ENCODE measurements at regions not wholly inside any gene's neighbourhood (a gene's known extent, or its start where the extent isn't known, plus 50 kb on each side); places are given as distances from the start of the nearest gene placed in this dataset.

GRCh38 chr11:109974523-109974922 lies 118.7 kb upstream of the ZC3H12C start:
- Histone ChIP-seq H3K9me3 (ENCODE audit: insufficient read depth, low read length) (no peaks in the 10 kb centered on the region), H3K4me1 (ENCODE audit: insufficient read depth, insufficient read length) (no peaks in the 10 kb centered on the region)

GRCh38 chr11:109978895-109979294 lies 114.3 kb upstream of the ZC3H12C start:
- Histone ChIP-seq H3K4me3 (ENCODE audit: insufficient read length, low read depth) (no peak overlapping the region), H3K36me3 (ENCODE audit: insufficient read depth, insufficient read length, low read length) (no peaks in the 10 kb centered on the region), H3K4me1 (ENCODE audit: insufficient read depth, insufficient read length) (no peaks in the 10 kb centered on the region), H3K27me3 (ENCODE audit: insufficient read depth, insufficient read length) (no peaks in the 10 kb centered on the region), H3K9ac (ENCODE audit: insufficient read length, low read depth) (no peak overlapping the region), H3K9me3 (ENCODE audit: insufficient read depth, low read length) (no peaks in the 10 kb centered on the region)
- DNase-seq (ENCODE audit: low read depth, low spot score) = no peak
- TF ChIP-seq SUZ12 (IDR thresholded peaks at IDR 0.05; ENCODE audit: extremely low read depth, insufficient read depth, insufficient read length) (no peak), YY1 (IDR thresholded peaks at IDR 0.05; ENCODE audit: insufficient read depth, insufficient read length) (no peak), ZNF274 (IDR thresholded peaks at IDR 0.05; ENCODE audit: low read depth, low read length) (no peak)

More at GRCh38 chr11:109974523-109974922, 118.7 kb upstream of the ZC3H12C start:
- Histone ChIP-seq H3K27me3 (ENCODE audit: insufficient read depth, insufficient read length) (no peaks in the 10 kb centered on the region), H3K36me3 (ENCODE audit: insufficient read depth, insufficient read length, low read length) (no peaks in the 10 kb centered on the region), H3K4me3 (ENCODE audit: insufficient read length, low read depth) (no peak overlapping the region), H3K9ac (ENCODE audit: insufficient read length, low read depth) (no peak overlapping the region)
- no peak for TF ChIP-seq ZNF274 (IDR thresholded peaks at IDR 0.05; ENCODE audit: low read depth, low read length)
- TF ChIP-seq SUZ12 (IDR thresholded peaks at IDR 0.05; ENCODE audit: extremely low read depth, insufficient read depth, insufficient read length) = no peak
- TF ChIP-seq YY1 (IDR thresholded peaks at IDR 0.05; ENCODE audit: insufficient read depth, insufficient read length) = no peak
- no peak for DNase-seq (ENCODE audit: low read depth, low spot score)

- H3K27me3 ChIP-seq (ENCODE audit: insufficient read depth, insufficient read length) = no peaks in the 10 kb centered on the region
- no peak overlapping the region for H3K4me3 ChIP-seq (ENCODE audit: insufficient read length, low read depth)
- no peak overlapping the region for H3K9ac ChIP-seq (ENCODE audit: insufficient read length, low read depth)
- DNase-seq (ENCODE audit: low read depth, low spot score) = no peak
- no peaks in the 10 kb centered on the region for H3K4me1 ChIP-seq (ENCODE audit: insufficient read depth, insufficient read length)
- no peaks in the 10 kb centered on the region for H3K9me3 ChIP-seq (ENCODE audit: insufficient read depth, low read length)
- TF ChIP-seq SUZ12 (IDR thresholded peaks at IDR 0.05; ENCODE audit: extremely low read depth, insufficient read depth, insufficient read length) = no peak
- no peak for TF ChIP-seq YY1 (IDR thresholded peaks at IDR 0.05; ENCODE audit: insufficient read depth, insufficient read length)
- TF ChIP-seq ZNF274 (IDR thresholded peaks at IDR 0.05; ENCODE audit: low read depth, low read length) = no peak
- no peaks in the 10 kb centered on the region for H3K36me3 ChIP-seq (ENCODE audit: insufficient read depth, insufficient read length, low read length)
Measured at GRCh38 chr11:109981031-109981636, 112.1 kb upstream of the ZC3H12C start.

GRCh38 chr11:109983358-109983757 lies 109.8 kb upstream of the ZC3H12C start:
- no peak overlapping the region for H3K4me3 ChIP-seq (ENCODE audit: insufficient read length, low read depth)
- DNase-seq (ENCODE audit: low read depth, low spot score) = no peak
- no peaks in the 10 kb centered on the region for H3K9me3 ChIP-seq (ENCODE audit: insufficient read depth, low read length)
- H3K4me1 ChIP-seq (ENCODE audit: insufficient read depth, insufficient read length) = no peaks in the 10 kb centered on the region
- H3K27me3 ChIP-seq (ENCODE audit: insufficient read depth, insufficient read length) = no peaks in the 10 kb centered on the region
- no peak for TF ChIP-seq YY1 (IDR thresholded peaks at IDR 0.05; ENCODE audit: insufficient read depth, insufficient read length)
- TF ChIP-seq ZNF274 (IDR thresholded peaks at IDR 0.05; ENCODE audit: low read depth, low read length) = no peak
- TF ChIP-seq SUZ12 (IDR thresholded peaks at IDR 0.05; ENCODE audit: extremely low read depth, insufficient read depth, insufficient read length) = no peak
- H3K36me3 ChIP-seq (ENCODE audit: insufficient read depth, insufficient read length, low read length) = no peaks in the 10 kb centered on the region
- no peak overlapping the region for H3K9ac ChIP-seq (ENCODE audit: insufficient read length, low read depth)

- Histone ChIP-seq H3K9ac (ENCODE audit: insufficient read length, low read depth) (no peak overlapping the region), H3K4me3 (ENCODE audit: insufficient read length, low read depth) (no peak overlapping the region), H3K27me3 (ENCODE audit: insufficient read depth, insufficient read length) (no peaks in the 10 kb centered on the region), H3K36me3 (ENCODE audit: insufficient read depth, insufficient read length, low read length) (no peaks in the 10 kb centered on the region), H3K9me3 (ENCODE audit: insufficient read depth, low read length) (no peaks in the 10 kb centered on the region), H3K4me1 (ENCODE audit: insufficient read depth, insufficient read length) (no peaks in the 10 kb centered on the region)
- TF ChIP-seq ZNF274 (IDR thresholded peaks at IDR 0.05; ENCODE audit: low read depth, low read length) (no peak), YY1 (IDR thresholded peaks at IDR 0.05; ENCODE audit: insufficient read depth, insufficient read length) (no peak), SUZ12 (IDR thresholded peaks at IDR 0.05; ENCODE audit: extremely low read depth, insufficient read depth, insufficient read length) (no peak)
- DNase-seq (ENCODE audit: low read depth, low spot score) = no peak
Measured at GRCh38 chr11:109984634-109985289, 108.4 kb upstream of the ZC3H12C start.

GRCh38 chr11:109986488-109986887 lies 106.7 kb upstream of the ZC3H12C start:
- H3K27me3 ChIP-seq (ENCODE audit: insufficient read depth, insufficient read length) = no peaks in the 10 kb centered on the region
- no peaks in the 10 kb centered on the region for H3K4me1 ChIP-seq (ENCODE audit: insufficient read depth, insufficient read length)
- no peak overlapping the region for H3K4me3 ChIP-seq (ENCODE audit: insufficient read length, low read depth)
- TF ChIP-seq YY1 (IDR thresholded peaks at IDR 0.05; ENCODE audit: insufficient read depth, insufficient read length) = no peak
- no peaks in the 10 kb centered on the region for H3K36me3 ChIP-seq (ENCODE audit: insufficient read depth, insufficient read length, low read length)
- DNase-seq (ENCODE audit: low read depth, low spot score) = no peak
- H3K9me3 ChIP-seq (ENCODE audit: insufficient read depth, low read length) = no peaks in the 10 kb centered on the region
- H3K9ac ChIP-seq (ENCODE audit: insufficient read length, low read depth) = no peak overlapping the region

GRCh38 chr11:109991835-109992234 lies 101.4 kb upstream of the ZC3H12C start:
- TF ChIP-seq YY1 (IDR thresholded peaks at IDR 0.05; ENCODE audit: insufficient read depth, insufficient read length) (no peak), SUZ12 (IDR thresholded peaks at IDR 0.05; ENCODE audit: extremely low read depth, insufficient read depth, insufficient read length) (no peak), ZNF274 (IDR thresholded peaks at IDR 0.05; ENCODE audit: low read depth, low read length) (no peak)
- Histone ChIP-seq H3K36me3 (ENCODE audit: insufficient read depth, insufficient read length, low read length) (no peaks in the 10 kb centered on the region), H3K9me3 (ENCODE audit: insufficient read depth, low read length) (no peaks in the 10 kb centered on the region), H3K4me3 (ENCODE audit: insufficient read length, low read depth) (no peak overlapping the region), H3K9ac (ENCODE audit: insufficient read length, low read depth) (no peak overlapping the region), H3K4me1 (ENCODE audit: insufficient read depth, insufficient read length) (no peaks in the 10 kb centered on the region), H3K27me3 (ENCODE audit: insufficient read depth, insufficient read length) (no peaks in the 10 kb centered on the region)
- no peak for DNase-seq (ENCODE audit: low read depth, low spot score)

Measured in NT2/D1 (cell line).